ENCODE measurements at regions not wholly inside any gene's neighbourhood (a gene's known extent, or its start where the extent isn't known, plus 50 kb on each side); places are given as distances from the start of the nearest gene placed in this dataset.
"Not testable (repeated sequence)": the region's sequence is repeated elsewhere in the genome, so short reads cannot be mapped to it uniquely, and the experiment has no call there.

DNA sequence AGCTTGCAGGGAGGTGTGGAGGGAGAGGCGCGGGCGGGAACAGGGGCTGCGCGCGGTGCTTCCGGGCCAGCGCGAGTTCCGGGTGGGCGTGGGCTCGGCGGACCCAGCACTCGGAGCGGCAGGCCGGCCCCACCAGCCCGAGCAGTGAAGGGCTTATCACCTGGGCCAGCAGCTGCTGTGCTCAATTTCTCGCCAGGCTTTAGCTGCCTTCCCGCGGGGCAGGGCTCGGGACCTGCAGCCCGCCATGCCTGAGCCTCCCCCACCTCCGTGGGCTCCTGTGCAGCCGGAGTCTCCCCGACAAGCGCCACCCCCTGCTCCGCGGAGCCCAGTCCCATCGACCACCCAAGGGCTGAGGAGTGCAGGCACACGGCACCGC is 102.2 kb upstream of the ETV6 start:
- DNase-seq (ENCODE audit: unreplicated experiment); H3K36me3 Mint-ChIP-seq (ENCODE audit: insufficient read depth, unreplicated experiment); H3K9me3 Mint-ChIP-seq (ENCODE audit: unreplicated experiment); POLR2A ChIA-PET; H3K27ac Mint-ChIP-seq (ENCODE audit: low read depth, unreplicated experiment); H3K4me1 Mint-ChIP-seq (ENCODE audit: insufficient read depth, unreplicated experiment); intact Hi-C loops (cut with micrococcal nuclease); BruUV-seq (replicated peaks); H3K4me3 Mint-ChIP-seq (ENCODE audit: unreplicated experiment); CTCF ChIA-PET: not testable (repeated sequence)
- H3K27me3 Mint-ChIP-seq (ENCODE audit: insufficient read depth, unreplicated experiment) = peaks cover 20% of the 10 kb centered on the region

DNA sequence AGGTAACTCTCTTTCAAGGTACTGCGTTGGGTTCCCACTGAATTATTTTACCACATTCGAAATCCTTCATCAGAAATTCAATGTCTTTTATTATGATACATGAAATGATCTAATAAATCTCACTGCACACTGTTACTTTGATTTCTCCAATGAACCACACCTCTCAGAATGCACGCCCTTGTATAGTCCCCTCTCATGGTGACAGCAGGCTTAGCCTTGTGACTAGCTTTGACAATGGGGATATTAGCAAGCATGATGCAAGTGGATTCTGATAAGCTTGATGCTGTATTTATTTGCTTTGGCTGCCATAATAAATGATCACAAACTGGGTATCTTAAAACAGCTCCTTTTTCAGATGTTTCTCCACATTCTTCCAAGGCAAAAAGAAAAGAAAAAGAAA is 100.4 kb upstream of the ETV6 start:
- peaks cover 38% of the 10 kb centered on the region for H3K27me3 Mint-ChIP-seq (ENCODE audit: insufficient read depth, unreplicated experiment)

GRCh38 chr12:11553871-11554533 is 95.5 kb upstream of the ETV6 start:
- H3K4me1 Mint-ChIP-seq (ENCODE audit: insufficient read depth, unreplicated experiment) = peaks cover 11% of the 10 kb centered on the region
- peak; percentile 59 for TF ChIP-seq CTCF (IDR thresholded peaks at IDR 0.05; ENCODE audit: unreplicated experiment)
- H3K27me3 Mint-ChIP-seq (ENCODE audit: insufficient read depth, unreplicated experiment) = peaks cover 57% of the 10 kb centered on the region
- H3K9me3 Mint-ChIP-seq (ENCODE audit: unreplicated experiment) = no peaks in the 10 kb centered on the region
- CTCF ChIA-PET = interaction anchor here (0.6 to 3.1 kb wide), 12 partner anchors 14 to 773 kb away, joined by 3 to 29 read pairs (median 4); no protein-coding TSS in a partner anchor
- POLR2A ChIA-PET = interaction anchor here (1.3 kb wide), 1 partner anchor 96 kb away, joined by 3 read pairs; the partner anchor contains the start of gene ETV6
- peak; percentile 78 for DNase-seq (ENCODE audit: unreplicated experiment)
- no TSS peak for BruUV-seq (replicated peaks)
- H3K36me3 Mint-ChIP-seq (ENCODE audit: insufficient read depth, unreplicated experiment) = no peaks in the 10 kb centered on the region
- H3K27ac Mint-ChIP-seq (ENCODE audit: low read depth, unreplicated experiment) = no peak overlapping the region
- intact Hi-C loops (cut with micrococcal nuclease) = loop anchor here (1.0 to 10.0 kb wide), 5 partner anchors 22 to 771 kb away; no protein-coding TSS in a partner anchor
- H3K4me3 Mint-ChIP-seq (ENCODE audit: unreplicated experiment) = no peak overlapping the region

More for the DNA sequence above, 100.4 kb upstream of the ETV6 start:
- Mint-ChIP-seq H3K27ac (ENCODE audit: low read depth, unreplicated experiment) (no peak overlapping the region), H3K4me1 (ENCODE audit: insufficient read depth, unreplicated experiment) (peaks cover 6% of the 10 kb centered on the region), H3K36me3 (ENCODE audit: insufficient read depth, unreplicated experiment) (no peaks in the 10 kb centered on the region), H3K4me3 (ENCODE audit: unreplicated experiment) (no peak overlapping the region), H3K9me3 (ENCODE audit: unreplicated experiment) (no peaks in the 10 kb centered on the region)
- ChIA-PET POLR2A (no interaction called here), CTCF (interaction anchor here (1.2 kb wide), 1 partner anchor 484 kb away, joined by 5 read pairs; no protein-coding TSS in a partner anchor)
- BruUV-seq (replicated peaks) = no TSS peak
- no peak for DNase-seq (ENCODE audit: unreplicated experiment)
- intact Hi-C loops (cut with micrococcal nuclease) = no loop called here
- TF ChIP-seq CTCF (IDR thresholded peaks at IDR 0.05; ENCODE audit: unreplicated experiment) = no peak

DNA sequence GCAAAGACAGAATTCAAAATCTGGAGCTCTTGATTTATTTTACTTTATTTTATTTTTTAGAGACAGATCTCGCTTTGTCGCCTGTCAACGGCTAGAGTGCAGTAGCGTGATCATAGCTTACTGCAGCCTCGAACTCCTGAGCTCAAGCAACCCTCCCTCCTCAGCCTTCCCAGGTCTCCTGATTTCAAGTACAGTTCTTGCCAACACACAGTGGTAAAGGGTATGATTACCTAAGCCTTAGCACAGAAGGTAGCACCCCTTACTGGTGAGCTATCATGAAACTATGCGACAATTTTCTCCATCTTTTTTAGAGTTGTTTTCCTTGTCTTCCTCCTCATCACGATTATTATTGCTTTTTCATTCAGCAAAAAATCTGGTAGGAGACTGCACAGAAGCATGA is 94.3 kb upstream of the ETV6 start:
- no peak for TF ChIP-seq CTCF (IDR thresholded peaks at IDR 0.05; ENCODE audit: unreplicated experiment)
- no peak overlapping the region for H3K4me3 Mint-ChIP-seq (ENCODE audit: unreplicated experiment)
- peaks cover 60% of the 10 kb centered on the region for H3K27me3 Mint-ChIP-seq (ENCODE audit: insufficient read depth, unreplicated experiment)
- no TSS peak for BruUV-seq (replicated peaks)
- ChIA-PET POLR2A (interaction anchor here (0.8 to 1.0 kb wide), 2 partner anchors 23 to 25 kb away, joined by 3 read pairs; no protein-coding TSS in a partner anchor), CTCF (interaction anchor here (1.1 to 2.6 kb wide), 8 partner anchors 16 to 772 kb away, joined by 3 to 29 read pairs (median 4); no protein-coding TSS in a partner anchor)
- no peak overlapping the region for H3K27ac Mint-ChIP-seq (ENCODE audit: low read depth, unreplicated experiment)
- no peaks in the 10 kb centered on the region for H3K36me3 Mint-ChIP-seq (ENCODE audit: insufficient read depth, unreplicated experiment)
- no peaks in the 10 kb centered on the region for H3K9me3 Mint-ChIP-seq (ENCODE audit: unreplicated experiment)
- peaks cover 16% of the 10 kb centered on the region for H3K4me1 Mint-ChIP-seq (ENCODE audit: insufficient read depth, unreplicated experiment)
- no peak for DNase-seq (ENCODE audit: unreplicated experiment)
- intact Hi-C loops (cut with micrococcal nuclease) = loop anchor here (2.0 to 10.0 kb wide), 2 partner anchors 96 to 770 kb away; no protein-coding TSS in a partner anchor
